Right lobe of liver (tissue), 4 donors: ENCODE measurements at regions not wholly inside any gene's neighbourhood (a gene's known extent, or its start where the extent isn't known, plus 50 kb on each side); places are given as distances from the start of the nearest gene placed in this dataset.

Source experiments
- CTCF ChIP-seq, 4 donors: fragments of 200-600 bp in 3 of 4; fragments of 450-650 bp in 1 of 4; IDR thresholded peaks; one replicate each; pipeline versions ENCODE4 v1.5.1 to v1.8.0; 2016 to 2022; ENCODE audit warnings: antibody characterized with exemption in 4 of 4, mild to moderate bottlenecking in 2 of 4
- POLR2A ChIP-seq: fragments of 450-650 bp; IDR thresholded peaks from one replicate; pipeline ENCODE4 v1.6.1; 2017; ENCODE audit warnings: antibody characterized with exemption, mild to moderate bottlenecking
- donor health status: DM: no; HTN: no; CAD: no.
- donor health status: DM: no; HTN: no; CAD: no.
- donor health status: DM: no; HTN: yes; CAD: no.

DNA sequence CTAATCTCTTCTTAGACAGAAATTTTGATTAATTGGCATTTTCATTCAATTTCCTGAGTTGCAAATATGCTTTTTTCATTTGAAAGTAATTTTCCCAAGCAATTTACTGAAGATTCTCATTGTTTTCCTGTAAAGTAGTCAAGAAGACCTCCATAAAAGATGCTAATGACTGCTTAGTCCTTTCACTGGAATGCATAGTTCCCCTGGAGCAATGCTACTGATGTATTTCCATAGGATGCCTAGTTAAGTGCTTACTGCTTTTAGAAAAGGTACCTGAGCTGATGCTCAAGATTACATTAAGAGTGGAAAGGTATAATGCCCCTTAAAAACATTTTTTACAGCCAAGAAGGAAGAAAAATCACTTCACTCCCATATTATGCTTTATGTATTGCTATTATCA is 109.2 kb upstream of the EMB start:
- TF ChIP-seq CTCF (IDR thresholded peaks at IDR 0.05) (no peak), POLR2A (no peak)
